Astrocyte (in vitro differentiated cells and primary cell): ENCODE measurements at regions not wholly inside any gene's neighbourhood (a gene's known extent, or its start where the extent isn't known, plus 50 kb on each side); places are given as distances from the start of the nearest gene placed in this dataset.

ENCODE experiments used
- DNase-seq: peaks from one replicate; pipeline ENCODE4 v3.0.0-alpha.2; 2010; ENCODE audit warnings: low read depth
- FAIRE-seq: peaks from 2 replicates; lab custom pipeline; 2011; peaks lifted over from hg19 to GRCh38; lab: Jason Lieb, UNC
- H2AFZ ChIP-seq: 2 replicates; pipeline ENCODE4 v1.6.0; 2012; ENCODE audit warnings: low read depth, low read length, inconsistent platforms
- H3K27ac ChIP-seq: 2 replicates; pipeline ENCODE4 v1.5.1; 2011; ENCODE audit warnings: low read depth, low read length, inconsistent platforms
- H3K27me3 ChIP-seq: 2 replicates; pipeline ENCODE4 v1.6.0; 2011; ENCODE audit warnings: low read length, inconsistent platforms; ENCODE audit not compliant: insufficient read depth
- H3K36me3 ChIP-seq: 2 replicates; pipeline ENCODE4 v1.5.1; 2011; ENCODE audit warnings: low read length, inconsistent platforms; ENCODE audit not compliant: insufficient read depth
- H3K4me1 ChIP-seq: 2 replicates; pipeline ENCODE4 v1.5.1; 2011; ENCODE audit warnings: low read length, inconsistent platforms; ENCODE audit not compliant: insufficient read depth
- H3K4me2 ChIP-seq: 2 replicates; pipeline ENCODE4 v1.6.0; 2012; ENCODE audit warnings: low read length, inconsistent platforms
- H3K4me3 ChIP-seq: 2 replicates; pipeline ENCODE4 v1.5.1; 2011; ENCODE audit warnings: low read depth, mild to moderate bottlenecking, low read length, inconsistent platforms; ENCODE audit not compliant: insufficient read depth
- H3K79me2 ChIP-seq: 2 replicates; pipeline ENCODE4 v1.6.0; 2012; ENCODE audit warnings: mild to moderate bottlenecking, low read length, inconsistent platforms; ENCODE audit not compliant: insufficient read depth
- H3K9ac ChIP-seq: 2 replicates; pipeline ENCODE4 v1.6.0; 2012; ENCODE audit warnings: mild to moderate bottlenecking, low read length, inconsistent platforms
- H3K9me3 ChIP-seq: 2 replicates; pipeline ENCODE4 v1.5.1; 2012; ENCODE audit warnings: low read depth, mild to moderate bottlenecking, low read length, inconsistent platforms; ENCODE audit not compliant: insufficient read depth
- H4K20me1 ChIP-seq: 2 replicates; pipeline ENCODE4 v1.6.0; 2012; ENCODE audit warnings: low read length, inconsistent platforms; ENCODE audit not compliant: insufficient read depth
- H3K27ac Mint-ChIP-seq: one replicate; pipeline ENCODE4 v1.8.0; 2021; ENCODE audit warnings: mild to moderate bottlenecking, mixed read lengths; ENCODE audit not compliant: unreplicated experiment
- H3K27me3 Mint-ChIP-seq: one replicate; pipeline ENCODE4 v1.8.0; 2021; ENCODE audit warnings: low read depth, mixed read lengths; ENCODE audit not compliant: unreplicated experiment
- H3K36me3 Mint-ChIP-seq: one replicate; pipeline ENCODE4 v1.8.0; 2021; ENCODE audit warnings: low read depth, mixed read lengths; ENCODE audit not compliant: unreplicated experiment
- H3K4me1 Mint-ChIP-seq: one replicate; pipeline ENCODE4 v1.8.0; 2021; ENCODE audit warnings: low read depth, mixed read lengths; ENCODE audit not compliant: unreplicated experiment
- H3K4me3 Mint-ChIP-seq: one replicate; pipeline ENCODE4 v1.8.0; 2021; ENCODE audit warnings: mild to moderate bottlenecking, moderate library complexity, mixed read lengths; ENCODE audit not compliant: unreplicated experiment
- H3K9me3 Mint-ChIP-seq: one replicate; pipeline ENCODE4 v1.8.0; 2021; ENCODE audit warnings: mild to moderate bottlenecking, mixed read lengths; ENCODE audit not compliant: unreplicated experiment
- CTCF ChIP-seq: IDR thresholded peaks from 2 replicates; pipeline ENCODE4 v1.5.1; 2011; ENCODE audit warnings: low read depth, mild to moderate bottlenecking, inconsistent platforms, low read length, moderate library complexity; ENCODE audit not compliant: insufficient read depth
- EZH2 ChIP-seq: IDR thresholded peaks from 2 replicates; pipeline ENCODE4 v1.6.1; 2012; ENCODE audit warnings: mild to moderate bottlenecking, low read length, inconsistent platforms; ENCODE audit not compliant: insufficient read depth

- TF ChIP-seq EZH2 (no peak), CTCF (no peak)
- no peaks in the 10 kb centered on the region for H4K20me1 ChIP-seq
- no peaks in the 10 kb centered on the region for H3K4me1 ChIP-seq
- no peak overlapping the region for H2AFZ ChIP-seq
- Mint-ChIP-seq H3K4me1 (no peaks in the 10 kb centered on the region), H3K4me3 (no peak overlapping the region), H3K27ac (no peak overlapping the region), H3K9me3 (no peaks in the 10 kb centered on the region), H3K27me3 (peaks cover 21% of the 10 kb centered on the region), H3K36me3 (peaks cover 2% of the 10 kb centered on the region)
- no peaks in the 10 kb centered on the region for H3K36me3 ChIP-seq
- H3K79me2 ChIP-seq, result no peaks in the 10 kb centered on the region
- H3K4me2 ChIP-seq, result no peak overlapping the region
- H3K9me3 ChIP-seq, result no peaks in the 10 kb centered on the region
- no peak for DNase-seq
- no peak overlapping the region for H3K4me3 ChIP-seq
- no peaks in the 10 kb centered on the region for H3K27me3 ChIP-seq
- no peak overlapping the region for H3K27ac ChIP-seq
- no peak overlapping the region for H3K9ac ChIP-seq
- FAIRE-seq, result no peak
Measured at GRCh38 chr14:76696791-76697190, 64.5 kb upstream of the VASH1 start.

- Mint-ChIP-seq H3K4me1 (no peaks in the 10 kb centered on the region), H3K9me3 (no peaks in the 10 kb centered on the region), H3K36me3 (peaks cover 2% of the 10 kb centered on the region), H3K27ac (no peak overlapping the region), H3K4me3 (no peak overlapping the region), H3K27me3 (peaks cover 21% of the 10 kb centered on the region)
- no peak overlapping the region for H2AFZ ChIP-seq
- no peak overlapping the region for H3K27ac ChIP-seq
- DNase-seq (no peak), FAIRE-seq (no peak)
- no peaks in the 10 kb centered on the region for H3K4me1 ChIP-seq
- no peak for TF ChIP-seq CTCF
- no peak for TF ChIP-seq EZH2
- H3K9ac ChIP-seq, result no peak overlapping the region
- H3K27me3 ChIP-seq, result no peaks in the 10 kb centered on the region
- H3K79me2 ChIP-seq, result no peaks in the 10 kb centered on the region
- no peak overlapping the region for H3K4me2 ChIP-seq
- H3K36me3 ChIP-seq, result no peaks in the 10 kb centered on the region
- no peaks in the 10 kb centered on the region for H3K9me3 ChIP-seq
- H4K20me1 ChIP-seq, result no peaks in the 10 kb centered on the region
- H3K4me3 ChIP-seq, result no peak overlapping the region
Measured at GRCh38 chr14:76697246-76697905, 63.9 kb upstream of the VASH1 start.

GRCh38 chr14:76698191-76698590 is 63.1 kb upstream of the VASH1 start:
- Mint-ChIP-seq H3K27ac (no peak overlapping the region), H3K4me1 (no peaks in the 10 kb centered on the region), H3K36me3 (peaks cover 2% of the 10 kb centered on the region), H3K4me3 (no peak overlapping the region), H3K9me3 (no peaks in the 10 kb centered on the region), H3K27me3 (peaks cover 21% of the 10 kb centered on the region)
- FAIRE-seq, result no peak
- Histone ChIP-seq H3K79me2 (no peaks in the 10 kb centered on the region), H3K9ac (no peak overlapping the region), H3K36me3 (no peaks in the 10 kb centered on the region), H3K27me3 (no peaks in the 10 kb centered on the region), H4K20me1 (no peaks in the 10 kb centered on the region), H3K9me3 (no peaks in the 10 kb centered on the region), H3K27ac (no peak overlapping the region), H2AFZ (no peak overlapping the region), H3K4me2 (no peak overlapping the region), H3K4me3 (no peak overlapping the region), H3K4me1 (no peaks in the 10 kb centered on the region)
- no peak for DNase-seq
- no peak for TF ChIP-seq CTCF
- TF ChIP-seq EZH2, result no peak
